H7 (cell line): ENCODE measurements at regions not wholly inside any gene's neighbourhood (a gene's known extent, or its start where the extent isn't known, plus 50 kb on each side); places are given as distances from the start of the nearest gene placed in this dataset.
"Not testable (repeated sequence)": the region's sequence is repeated elsewhere in the genome, so short reads cannot be mapped to it uniquely, and the experiment has no call there.

Source experiments
- DNase-seq: peaks from one replicate; pipeline ENCODE4 v3.0.0; 2012
- H3K27me3 ChIP-seq: 2 replicates; pipeline ENCODE4 v1.6.0; 2011; ENCODE audit warnings: mild to moderate bottlenecking, low read length; ENCODE audit not compliant: control insufficient read depth, insufficient read depth
- H3K36me3 ChIP-seq: replicated peaks from 2 replicates; pipeline ENCODE4 v1.5.1; 2011; ENCODE audit warnings: low read length; ENCODE audit not compliant: control insufficient read depth, insufficient read depth
- H3K4me3 ChIP-seq: 2 replicates; pipeline ENCODE4 v1.5.1; 2011; ENCODE audit warnings: low read depth, mild to moderate bottlenecking, control low read depth, low read length, moderate library complexity; ENCODE audit not compliant: insufficient read depth

- no peak for DNase-seq
- Histone ChIP-seq H3K36me3 (no peaks in the 10 kb centered on the region), H3K27me3 (no peaks in the 10 kb centered on the region), H3K4me3 (no peak overlapping the region)
Observed at GRCh38 chr16:63904930-63905329, 1216.9 kb downstream of the CDH11 start.

GRCh38 chr16:63904182-63904581, 1217.7 kb downstream of the CDH11 start:
- Histone ChIP-seq H3K4me3 (no peak overlapping the region), H3K27me3 (no peaks in the 10 kb centered on the region), H3K36me3 (no peaks in the 10 kb centered on the region)
- DNase-seq: no peak

GRCh38 chr16:63896383-63897109, 1225.3 kb downstream of the CDH11 start:
- no peak overlapping the region for H3K4me3 ChIP-seq
- no peaks in the 10 kb centered on the region for H3K36me3 ChIP-seq
- DNase-seq: no peak
- no peaks in the 10 kb centered on the region for H3K27me3 ChIP-seq

GRCh38 chr16:63890723-63891122, 1231.1 kb downstream of the CDH11 start:
- no peak for DNase-seq
- Histone ChIP-seq H3K27me3 (no peaks in the 10 kb centered on the region), H3K4me3 (no peak overlapping the region), H3K36me3 (no peaks in the 10 kb centered on the region)

GRCh38 chr16:63890081-63890480, 1231.8 kb downstream of the CDH11 start:
- H3K27me3 ChIP-seq: no peaks in the 10 kb centered on the region
- DNase-seq: no peak
- no peak overlapping the region for H3K4me3 ChIP-seq
- H3K36me3 ChIP-seq: no peaks in the 10 kb centered on the region

- DNase-seq: no peak
- H3K4me3 ChIP-seq: no peak overlapping the region
Observed at GRCh38 chr16:63883091-63883490, 1238.8 kb downstream of the CDH11 start.

GRCh38 chr16:63882576-63882975, 1239.3 kb downstream of the CDH11 start:
- no peak for DNase-seq
- Histone ChIP-seq H3K36me3 (no peaks in the 10 kb centered on the region), H3K4me3 (no peak overlapping the region), H3K27me3 (no peaks in the 10 kb centered on the region)

More at GRCh38 chr16:63883091-63883490, 1238.8 kb downstream of the CDH11 start:
- no peaks in the 10 kb centered on the region for H3K27me3 ChIP-seq
- H3K36me3 ChIP-seq: no peaks in the 10 kb centered on the region

- no peak for DNase-seq
- no peak overlapping the region for H3K4me3 ChIP-seq
Observed at GRCh38 chr16:63880948-63881347, 1240.9 kb downstream of the CDH11 start.

GRCh38 chr16:63877401-63877800, 1244.5 kb downstream of the CDH11 start:
- no peak for DNase-seq
- Histone ChIP-seq H3K27me3 (no peaks in the 10 kb centered on the region), H3K36me3 (no peaks in the 10 kb centered on the region), H3K4me3 (no peak overlapping the region)

More at GRCh38 chr16:63880948-63881347, 1240.9 kb downstream of the CDH11 start:
- H3K36me3 ChIP-seq: no peaks in the 10 kb centered on the region
- no peaks in the 10 kb centered on the region for H3K27me3 ChIP-seq

GRCh38 chr16:63876103-63876502, 1245.8 kb downstream of the CDH11 start:
- no peak for DNase-seq
- H3K36me3 ChIP-seq: no peaks in the 10 kb centered on the region
- no peaks in the 10 kb centered on the region for H3K27me3 ChIP-seq
- H3K4me3 ChIP-seq: no peak overlapping the region

GRCh38 chr16:63860700-63861099, 1261.2 kb downstream of the CDH11 start:
- H3K36me3 ChIP-seq, DNase-seq, H3K4me3 ChIP-seq, H3K27me3 ChIP-seq: not testable (repeated sequence)

- Histone ChIP-seq H3K27me3 (no peaks in the 10 kb centered on the region), H3K4me3 (no peak overlapping the region), H3K36me3 (no peaks in the 10 kb centered on the region)
- no peak for DNase-seq
Observed at GRCh38 chr16:63856537-63856936, 1265.3 kb downstream of the CDH11 start.

GRCh38 chr16:63850979-63851378, 1270.9 kb downstream of the CDH11 start:
- no peaks in the 10 kb centered on the region for H3K27me3 ChIP-seq
- H3K4me3 ChIP-seq: no peak overlapping the region
- H3K36me3 ChIP-seq: no peaks in the 10 kb centered on the region
- DNase-seq: no peak

GRCh38 chr16:63841271-63841670, 1280.6 kb downstream of the CDH11 start:
- no peak for DNase-seq
- Histone ChIP-seq H3K27me3 (no peaks in the 10 kb centered on the region), H3K4me3 (no peak overlapping the region), H3K36me3 (no peaks in the 10 kb centered on the region)

- no peaks in the 10 kb centered on the region for H3K36me3 ChIP-seq
- no peak overlapping the region for H3K4me3 ChIP-seq
- DNase-seq: no peak
- no peaks in the 10 kb centered on the region for H3K27me3 ChIP-seq
Observed at GRCh38 chr16:63830061-63830460, 1291.8 kb downstream of the CDH11 start.

GRCh38 chr16:63822818-63823217, 1299.0 kb downstream of the CDH11 start:
- no peak for DNase-seq
- H3K27me3 ChIP-seq: no peaks in the 10 kb centered on the region
- no peaks in the 10 kb centered on the region for H3K36me3 ChIP-seq
- H3K4me3 ChIP-seq: no peak overlapping the region
